Nephron progenitor cell (in vitro differentiated cells): ENCODE measurements at regions not wholly inside any gene's neighbourhood (a gene's known extent, or its start where the extent isn't known, plus 50 kb on each side); places are given as distances from the start of the nearest gene placed in this dataset.
A peak's percentile ranks its signal among the peaks of the same experiment; 100 is the strongest.

ENCODE experiments used
- DNase-seq: peaks from one replicate; pipeline ENCODE4 v3.0.0; 2021
- H3K27ac Mint-ChIP-seq: 2 replicates; pipeline ENCODE4 v1.8.0; 2021; ENCODE audit warnings: mild to moderate bottlenecking, moderate library complexity, mixed read lengths
- H3K27me3 Mint-ChIP-seq: 2 replicates; pipeline ENCODE4 v1.8.0; 2021; ENCODE audit warnings: mild to moderate bottlenecking, low read depth, mixed read lengths; ENCODE audit not compliant: poor library complexity
- H3K36me3 Mint-ChIP-seq: 2 replicates; pipeline ENCODE4 v1.8.0; 2021; ENCODE audit warnings: low read depth, mixed read lengths
- H3K4me1 Mint-ChIP-seq: 2 replicates; pipeline ENCODE4 v1.8.0; 2021; ENCODE audit warnings: mixed read lengths
- H3K4me3 Mint-ChIP-seq: 2 replicates; pipeline ENCODE4 v1.8.0; 2021; ENCODE audit warnings: mild to moderate bottlenecking, moderate library complexity, mixed read lengths
- H3K9me3 Mint-ChIP-seq: 2 replicates; pipeline ENCODE4 v1.8.0; 2021; ENCODE audit warnings: mild to moderate bottlenecking, moderate library complexity, mixed read lengths
- TF ChIP-seq, protein P1 (sequence below): fragments of 200-600 bp; sonication (generic); IDR thresholded peaks from 2 replicates; pipeline ENCODE4 v1.5.0; 2021; ENCODE audit warnings: antibody characterized with exemption

DNA sequence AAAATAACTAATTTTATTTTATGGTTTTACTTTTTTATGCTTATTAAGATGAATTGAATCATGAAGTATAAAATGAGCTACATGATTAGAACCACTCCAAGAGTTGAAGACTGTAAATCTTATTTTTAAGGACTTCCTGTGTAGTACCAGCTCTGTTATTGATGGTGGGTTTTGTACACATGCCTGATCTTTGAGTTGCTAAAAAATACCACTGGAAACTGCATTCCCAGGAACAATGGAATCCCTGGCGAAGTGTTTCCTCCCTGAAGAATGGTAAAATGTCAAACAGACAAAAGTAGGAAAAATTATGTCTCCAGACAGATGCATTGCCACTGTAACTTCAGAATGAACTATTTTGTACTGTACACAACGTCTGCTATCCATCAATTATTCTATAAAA, 935.4 kb upstream of the TENM3 start:
- no peaks in the 10 kb centered on the region for H3K9me3 Mint-ChIP-seq
- TF ChIP-seq, protein P1, sequence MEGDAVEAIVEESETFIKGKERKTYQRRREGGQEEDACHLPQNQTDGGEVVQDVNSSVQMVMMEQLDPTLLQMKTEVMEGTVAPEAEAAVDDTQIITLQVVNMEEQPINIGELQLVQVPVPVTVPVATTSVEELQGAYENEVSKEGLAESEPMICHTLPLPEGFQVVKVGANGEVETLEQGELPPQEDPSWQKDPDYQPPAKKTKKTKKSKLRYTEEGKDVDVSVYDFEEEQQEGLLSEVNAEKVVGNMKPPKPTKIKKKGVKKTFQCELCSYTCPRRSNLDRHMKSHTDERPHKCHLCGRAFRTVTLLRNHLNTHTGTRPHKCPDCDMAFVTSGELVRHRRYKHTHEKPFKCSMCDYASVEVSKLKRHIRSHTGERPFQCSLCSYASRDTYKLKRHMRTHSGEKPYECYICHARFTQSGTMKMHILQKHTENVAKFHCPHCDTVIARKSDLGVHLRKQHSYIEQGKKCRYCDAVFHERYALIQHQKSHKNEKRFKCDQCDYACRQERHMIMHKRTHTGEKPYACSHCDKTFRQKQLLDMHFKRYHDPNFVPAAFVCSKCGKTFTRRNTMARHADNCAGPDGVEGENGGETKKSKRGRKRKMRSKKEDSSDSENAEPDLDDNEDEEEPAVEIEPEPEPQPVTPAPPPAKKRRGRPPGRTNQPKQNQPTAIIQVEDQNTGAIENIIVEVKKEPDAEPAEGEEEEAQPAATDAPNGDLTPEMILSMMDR: no peak
- no peak for DNase-seq
- peaks cover 5% of the 10 kb centered on the region for H3K4me1 Mint-ChIP-seq
- H3K36me3 Mint-ChIP-seq: no peaks in the 10 kb centered on the region
- no peak overlapping the region for H3K27ac Mint-ChIP-seq
- no peaks in the 10 kb centered on the region for H3K27me3 Mint-ChIP-seq
- H3K4me3 Mint-ChIP-seq: no peak overlapping the region

DNA sequence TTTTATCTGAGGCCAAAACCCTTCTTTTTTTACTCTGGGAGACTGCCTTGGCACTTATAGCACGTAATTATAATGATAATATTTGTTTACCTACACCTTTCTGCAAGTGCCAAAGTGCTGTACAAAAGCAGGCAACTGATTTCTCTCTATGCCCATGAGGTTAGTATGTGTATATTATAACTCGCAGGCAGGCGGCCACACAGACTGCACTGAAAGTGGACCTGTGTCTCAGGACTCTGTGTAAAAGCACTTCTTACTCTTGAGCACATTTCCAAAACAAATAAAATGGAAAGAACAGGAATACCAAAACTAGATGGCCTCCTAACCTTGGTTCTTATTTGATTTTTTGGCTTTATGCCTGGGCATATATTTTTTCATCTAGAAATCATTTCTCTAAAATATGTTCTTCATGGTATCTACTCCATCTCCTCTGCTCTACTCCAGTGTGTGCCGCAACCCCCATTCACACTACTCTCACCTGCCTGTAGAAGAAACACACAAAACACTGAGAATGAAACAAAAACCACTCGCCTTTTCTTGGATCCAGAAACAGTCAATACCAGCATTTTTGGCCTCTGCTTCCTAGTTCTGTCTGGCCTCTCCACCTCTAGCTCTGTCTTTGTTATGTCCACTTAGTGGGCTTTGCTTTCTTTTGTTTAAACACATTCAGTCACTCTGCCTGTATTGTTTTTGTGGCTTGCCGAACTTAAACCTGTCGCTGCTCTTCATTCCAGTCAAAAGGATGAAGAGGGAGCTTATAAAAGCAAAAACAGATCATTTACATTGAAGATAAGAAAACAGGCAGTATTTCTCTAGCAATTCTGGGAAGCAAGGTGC, 934.5 kb upstream of the TENM3 start:
- no peak overlapping the region for H3K4me3 Mint-ChIP-seq
- no peak for DNase-seq
- H3K27me3 Mint-ChIP-seq: no peaks in the 10 kb centered on the region
- no peaks in the 10 kb centered on the region for H3K9me3 Mint-ChIP-seq
- TF ChIP-seq, protein P1: no peak
- H3K4me1 Mint-ChIP-seq: peaks cover 5% of the 10 kb centered on the region
- no peaks in the 10 kb centered on the region for H3K36me3 Mint-ChIP-seq
- H3K27ac Mint-ChIP-seq: peak overlapping the region; percentile 18

DNA sequence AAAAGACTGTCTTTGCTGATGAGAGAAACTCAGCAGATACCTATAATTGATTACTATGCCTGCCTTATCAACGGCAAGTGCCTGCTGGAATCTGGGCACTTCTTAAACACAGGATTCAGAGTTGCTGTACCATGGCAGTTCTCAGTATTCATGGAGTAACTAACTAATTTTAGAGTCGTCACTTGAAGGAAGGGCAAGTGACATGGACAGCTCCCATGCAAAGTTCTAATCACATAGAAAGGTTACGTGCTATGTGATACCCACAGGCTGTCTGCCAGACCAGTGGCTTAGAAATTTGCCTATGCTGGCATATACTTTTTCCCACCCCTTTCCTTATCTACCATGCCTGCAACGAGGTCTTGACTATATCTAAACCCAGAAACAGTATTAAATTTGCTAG, 931.1 kb upstream of the TENM3 start:
- Mint-ChIP-seq H3K4me1 (peaks cover 5% of the 10 kb centered on the region), H3K27ac (no peak overlapping the region), H3K4me3 (no peak overlapping the region), H3K27me3 (no peaks in the 10 kb centered on the region), H3K9me3 (peaks cover 12% of the 10 kb centered on the region), H3K36me3 (peaks cover 7% of the 10 kb centered on the region)
- TF ChIP-seq, protein P1: no peak
- DNase-seq: no peak

DNA sequence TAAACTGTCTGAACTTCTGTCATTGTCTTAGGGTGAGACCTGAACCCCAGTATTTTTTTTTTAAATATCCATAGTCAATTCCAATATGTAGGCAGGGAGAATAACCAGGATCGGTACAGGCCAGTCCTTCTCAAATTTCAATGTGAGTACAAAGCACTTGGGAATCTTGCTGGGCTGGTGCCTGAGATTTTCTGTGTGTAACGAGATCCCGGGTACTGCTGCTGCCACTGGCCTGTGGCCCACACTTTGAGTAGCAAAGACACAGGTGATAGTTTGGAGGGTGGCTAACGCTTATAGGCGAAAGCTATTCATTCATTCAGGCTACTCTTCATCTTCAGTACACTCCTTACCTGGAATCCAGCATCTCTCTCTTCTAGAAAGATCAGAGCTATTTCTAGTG, 923.6 kb upstream of the TENM3 start:
- Mint-ChIP-seq H3K27me3 (no peaks in the 10 kb centered on the region), H3K4me1 (peaks cover 21% of the 10 kb centered on the region), H3K36me3 (peaks cover 4% of the 10 kb centered on the region), H3K4me3 (no peak overlapping the region), H3K27ac (no peak overlapping the region), H3K9me3 (peaks cover 6% of the 10 kb centered on the region)
- DNase-seq: no peak
- TF ChIP-seq, protein P1: no peak

DNA sequence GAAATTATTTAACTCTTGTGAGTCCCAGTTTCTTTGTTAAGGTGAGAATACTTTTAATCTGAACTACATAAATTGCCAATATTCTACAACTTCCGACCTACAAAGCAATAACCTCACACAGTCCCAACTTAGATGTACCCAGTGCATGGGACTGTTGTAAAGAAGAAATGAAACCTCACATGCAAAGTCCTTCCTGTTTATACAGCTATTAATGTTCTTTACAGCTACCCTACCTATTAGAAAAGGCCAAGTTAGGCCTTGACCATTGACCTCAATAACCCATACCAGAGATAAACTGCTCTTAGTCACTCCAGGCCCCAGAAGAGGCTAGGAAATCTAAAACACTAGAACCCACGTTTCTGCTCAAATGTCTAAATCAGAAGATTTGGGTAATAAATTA, 920.1 kb upstream of the TENM3 start:
- no peak for DNase-seq
- Mint-ChIP-seq H3K36me3 (no peaks in the 10 kb centered on the region), H3K4me1 (peaks cover 21% of the 10 kb centered on the region), H3K9me3 (no peaks in the 10 kb centered on the region), H3K4me3 (no peak overlapping the region), H3K27ac (no peak overlapping the region), H3K27me3 (no peaks in the 10 kb centered on the region)
- TF ChIP-seq, protein P1: no peak

DNA sequence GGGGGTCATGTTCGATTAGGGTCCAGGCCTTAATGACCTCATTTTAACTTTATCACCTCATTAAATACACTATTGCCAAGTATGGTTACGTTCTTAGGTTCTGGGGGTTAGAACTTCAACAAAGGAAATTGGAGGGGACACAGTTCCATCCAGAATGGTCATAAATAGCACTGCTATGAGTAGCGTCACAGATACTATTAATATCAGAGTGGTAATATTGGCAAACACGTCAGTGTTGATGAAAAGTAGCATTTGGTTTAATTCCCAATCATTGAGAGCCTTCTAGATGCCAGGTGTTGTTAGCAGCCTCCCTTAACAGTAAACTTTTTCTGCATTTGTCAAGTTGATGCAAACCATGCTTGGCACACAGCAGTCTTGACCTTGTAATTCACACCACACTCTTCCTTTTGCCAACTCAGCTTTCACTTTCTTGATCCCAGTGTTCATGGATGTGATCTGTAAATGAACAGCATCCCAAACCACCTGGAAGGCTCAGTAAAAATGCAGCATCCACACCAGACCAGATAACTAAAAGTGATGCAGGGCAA, 912.5 kb upstream of the TENM3 start:
- peaks cover 9% of the 10 kb centered on the region for H3K9me3 Mint-ChIP-seq
- peaks cover 30% of the 10 kb centered on the region for H3K4me1 Mint-ChIP-seq
- H3K4me3 Mint-ChIP-seq: no peak overlapping the region
- TF ChIP-seq, protein P1: no peak
- peaks cover 11% of the 10 kb centered on the region for H3K27me3 Mint-ChIP-seq
- no peak overlapping the region for H3K27ac Mint-ChIP-seq
- DNase-seq: no peak
- no peaks in the 10 kb centered on the region for H3K36me3 Mint-ChIP-seq
